GM12873 (cell line): ENCODE measurements at regions not wholly inside any gene's neighbourhood (a gene's known extent, or its start where the extent isn't known, plus 50 kb on each side); places are given as distances from the start of the nearest gene placed in this dataset.

ENCODE experiments used
- CTCF ChIP-seq: IDR thresholded peaks from 2 replicates; pipeline ENCODE4 v1.5.1; 2012; ENCODE audit warnings: low read depth, mild to moderate bottlenecking, moderate library complexity, low read length, control low read depth; ENCODE audit not compliant: insufficient read depth; ENCODE audit errors: missing control alignments

GRCh38 chr13:104895521-104895920, 1639.9 kb downstream of the EFNB2 start:
- no peak for TF ChIP-seq CTCF

GRCh38 chr13:104875038-104875754, 1660.3 kb downstream of the EFNB2 start:
- no peak for TF ChIP-seq CTCF

DNA sequence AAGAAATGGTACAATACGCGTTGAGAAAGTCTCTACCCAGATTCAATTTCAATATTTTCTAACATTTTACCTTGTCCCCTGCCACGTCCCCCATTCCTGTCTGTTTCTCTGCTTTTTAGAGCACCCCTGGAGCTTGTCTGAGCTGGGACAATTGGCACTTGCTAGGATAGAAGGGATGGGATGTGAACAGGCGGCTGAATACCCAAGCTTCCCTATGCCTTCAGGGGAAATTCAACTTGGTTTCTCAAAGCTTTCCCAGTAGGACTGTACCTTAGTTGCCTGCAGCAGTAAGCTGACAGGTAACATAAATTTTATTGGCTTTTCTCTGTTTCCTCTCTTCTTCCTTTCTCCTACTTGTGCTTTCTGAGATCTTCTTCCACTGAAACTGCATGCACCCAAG, 1663.3 kb downstream of the EFNB2 start:
- no peak for TF ChIP-seq CTCF

GRCh38 chr13:104871456-104871855, 1664.0 kb downstream of the EFNB2 start:
- no peak for TF ChIP-seq CTCF

- no peak for TF ChIP-seq CTCF
These were observed 1666.0 kb downstream of the EFNB2 start for GRCh38 chr13:104869501-104869900.

GRCh38 chr13:104868806-104869205, 1666.7 kb downstream of the EFNB2 start:
- no peak for TF ChIP-seq CTCF

GRCh38 chr13:104855581-104855980, 1679.9 kb downstream of the EFNB2 start:
- TF ChIP-seq CTCF: no peak
